Loucy (cell line): ENCODE measurements at regions not wholly inside any gene's neighbourhood (a gene's known extent, or its start where the extent isn't known, plus 50 kb on each side); places are given as distances from the start of the nearest gene placed in this dataset.

Experiments
- EZH2phosphoT487 ChIP-seq: fragments of 200-600 bp; IDR thresholded peaks from 2 replicates; pipeline ENCODE4 v1.6.1; 2018; ENCODE audit warnings: antibody characterized with exemption, mild to moderate bottlenecking, moderate library complexity, borderline replicate concordance
- TF ChIP-seq, protein P1 (sequence below): fragments of 200-600 bp; sonication (generic); conservative IDR thresholded peaks from 2 replicates; pipeline ENCODE4 v1.5.1; 2014; ENCODE audit warnings: mild to moderate bottlenecking, antibody characterized with exemption, low read length

DNA sequence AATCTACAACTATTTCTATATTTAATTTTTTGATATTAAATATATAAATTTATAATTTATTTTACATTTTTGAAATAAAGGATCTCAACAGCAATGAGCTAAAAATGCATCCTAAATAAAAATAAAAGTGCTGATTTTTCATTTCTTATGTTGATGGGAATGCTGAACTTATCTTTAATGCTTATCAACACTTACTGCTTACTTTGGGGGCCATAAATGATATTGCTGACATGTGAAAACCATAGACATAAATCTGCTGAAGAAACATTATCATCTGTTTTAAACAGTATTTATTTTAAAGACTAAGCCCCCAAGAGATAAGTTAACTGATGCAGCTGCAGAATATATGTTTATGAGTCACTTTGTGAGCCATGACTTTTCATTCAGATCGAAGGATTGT is 594.1 kb upstream of the PKN2 start:
- TF ChIP-seq, protein P1, sequence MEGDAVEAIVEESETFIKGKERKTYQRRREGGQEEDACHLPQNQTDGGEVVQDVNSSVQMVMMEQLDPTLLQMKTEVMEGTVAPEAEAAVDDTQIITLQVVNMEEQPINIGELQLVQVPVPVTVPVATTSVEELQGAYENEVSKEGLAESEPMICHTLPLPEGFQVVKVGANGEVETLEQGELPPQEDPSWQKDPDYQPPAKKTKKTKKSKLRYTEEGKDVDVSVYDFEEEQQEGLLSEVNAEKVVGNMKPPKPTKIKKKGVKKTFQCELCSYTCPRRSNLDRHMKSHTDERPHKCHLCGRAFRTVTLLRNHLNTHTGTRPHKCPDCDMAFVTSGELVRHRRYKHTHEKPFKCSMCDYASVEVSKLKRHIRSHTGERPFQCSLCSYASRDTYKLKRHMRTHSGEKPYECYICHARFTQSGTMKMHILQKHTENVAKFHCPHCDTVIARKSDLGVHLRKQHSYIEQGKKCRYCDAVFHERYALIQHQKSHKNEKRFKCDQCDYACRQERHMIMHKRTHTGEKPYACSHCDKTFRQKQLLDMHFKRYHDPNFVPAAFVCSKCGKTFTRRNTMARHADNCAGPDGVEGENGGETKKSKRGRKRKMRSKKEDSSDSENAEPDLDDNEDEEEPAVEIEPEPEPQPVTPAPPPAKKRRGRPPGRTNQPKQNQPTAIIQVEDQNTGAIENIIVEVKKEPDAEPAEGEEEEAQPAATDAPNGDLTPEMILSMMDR, result no peak
- no peak for TF ChIP-seq EZH2phosphoT487
